Left cardiac atrium (tissue), 4 donors: ENCODE measurements at regions not wholly inside any gene's neighbourhood (a gene's known extent, or its start where the extent isn't known, plus 50 kb on each side); places are given as distances from the start of the nearest gene placed in this dataset.

Experiments used
- ATAC-seq, 2 donors: fragments of 200-7000 bp; cut with Tn5 transposase; one replicate each; pipeline ENCODE4 v1.9.1; 2020; ENCODE audit warnings: mild to moderate bottlenecking in 2 of 2, moderate library complexity in 2 of 2
- DNase-seq: peaks from one replicate; pipeline ENCODE4 v3.0.0-alpha.2; 2020
- intact Hi-C, 2 donors: fragments of 100-400 bp; cut with DNase I; formaldehyde crosslinking; loops; one replicate each; pipeline versions ENCODE4 v1.14.1 to v1.15.1; 2022 to 2023
- donor health status: DM: no; HTN: yes; CAD: no.
- donor health status: DM: no; HTN: yes; CAD: no; lungs with severe emphysema.
- donor health status: DM: yes; HTN: yes; CAD: no.
- donor health status: Dilated cardiomyopathy.

DNA sequence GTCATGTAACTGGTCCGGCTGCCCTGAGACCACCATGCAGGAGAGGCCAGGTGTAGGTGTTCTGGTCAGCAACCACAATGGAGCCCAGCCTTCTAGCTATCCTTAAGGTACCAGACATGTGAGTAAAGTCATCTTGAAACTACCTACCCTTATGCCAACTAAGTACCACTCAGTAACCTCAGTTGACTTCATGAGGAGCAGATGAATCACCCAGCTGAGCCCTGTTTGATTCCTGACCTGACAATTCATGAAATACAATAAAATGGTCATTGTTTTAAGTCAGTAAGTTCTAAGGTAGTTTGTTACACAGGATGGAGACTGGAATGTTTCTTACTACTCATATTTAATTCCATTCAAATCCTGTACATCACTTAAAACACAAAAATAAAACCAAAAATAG, 113.1 kb upstream of the LMO4 start:
- no peak for ATAC-seq
- intact Hi-C loops, result no loop called here
- DNase-seq, result no peak

DNA sequence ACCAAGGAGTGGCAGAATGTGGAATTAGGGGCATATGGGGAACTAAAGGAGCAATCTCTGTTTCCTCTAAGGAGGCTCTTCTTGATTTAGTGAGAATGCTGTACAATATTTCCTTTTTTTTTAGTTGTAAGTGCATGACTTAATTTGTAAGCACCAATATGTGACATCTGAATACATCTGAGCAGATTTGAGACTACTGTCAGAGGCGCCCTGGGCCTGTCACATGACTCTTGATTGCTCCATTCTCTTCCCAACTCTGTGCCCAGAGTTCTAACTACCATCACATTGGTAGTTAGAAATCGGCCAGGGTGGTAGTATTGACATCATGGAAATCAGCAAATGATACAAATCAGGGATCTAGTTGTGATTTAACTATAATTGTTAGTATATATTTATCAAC, 110.1 kb upstream of the LMO4 start:
- DNase-seq (no peak), ATAC-seq (no peak)
- intact Hi-C loops, result no loop called here

DNA sequence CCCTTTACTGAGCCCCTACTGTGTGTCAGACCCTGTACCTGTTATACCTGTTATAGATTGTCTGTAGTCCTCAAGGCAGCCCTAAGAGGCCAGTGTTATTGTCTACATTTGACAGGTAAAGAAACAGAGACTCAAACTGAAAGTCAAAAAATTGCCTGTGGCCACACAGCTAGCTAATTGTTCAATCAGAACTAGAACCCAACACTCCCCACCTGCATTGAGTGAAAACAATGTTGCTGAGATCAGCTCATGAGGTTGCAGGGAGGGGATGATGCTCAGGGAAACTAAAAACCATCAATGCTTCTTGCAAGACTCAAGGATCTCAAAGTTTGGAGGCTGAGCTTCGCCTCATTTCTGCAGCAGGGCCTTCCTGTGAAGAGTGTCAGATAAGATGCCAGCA, 109.5 kb upstream of the LMO4 start:
- ATAC-seq, result no peak
- intact Hi-C loops, result no loop called here
- no peak for DNase-seq

- no peak for DNase-seq
- peak; percentile 74 to 82 for ATAC-seq
- intact Hi-C loops, result no loop called here
Measured at GRCh38 chr1:87219626-87220025, 109.1 kb upstream of the LMO4 start.

DNA sequence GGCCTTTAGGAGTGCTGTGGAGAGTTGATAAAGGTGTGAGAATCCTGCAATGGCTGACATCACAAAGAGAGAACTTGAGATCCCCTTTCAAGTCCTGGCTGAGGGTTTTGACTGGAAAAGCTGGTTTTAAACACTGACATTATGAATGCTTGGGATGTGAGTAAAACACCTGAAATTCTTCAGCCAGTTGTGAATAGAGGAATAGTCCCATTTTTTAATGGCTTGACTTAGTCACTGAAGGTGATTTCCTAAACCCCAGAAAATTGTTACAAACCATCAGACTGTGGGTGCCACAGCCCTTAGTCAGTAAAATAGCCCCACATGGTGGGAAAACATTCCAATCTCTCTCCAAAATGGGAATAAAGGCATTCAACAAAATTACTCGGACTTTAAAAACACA, 107.7 kb upstream of the LMO4 start:
- intact Hi-C loops, result no loop called here

DNA sequence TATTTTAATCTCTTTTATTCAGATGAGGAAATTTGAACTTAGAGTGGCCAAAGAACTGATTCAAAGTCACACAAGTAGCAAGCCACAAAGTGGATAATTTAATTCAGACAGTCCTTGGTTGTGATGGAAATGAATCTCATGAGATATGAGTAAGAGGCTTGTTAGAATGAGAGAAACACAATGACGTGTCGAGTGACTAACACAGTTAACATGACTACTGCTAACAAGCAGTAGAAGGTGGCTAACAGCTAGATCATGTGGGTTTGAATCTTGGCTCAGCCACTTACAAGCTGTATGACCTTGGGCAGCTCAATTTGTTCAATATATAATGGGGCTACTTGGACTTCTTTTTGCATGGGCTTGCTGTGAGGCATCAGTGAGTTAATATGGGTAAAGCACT, 104.5 kb upstream of the LMO4 start:
- ATAC-seq (peak in 1 of 2 donors; percentile 55), DNase-seq (no peak)
- intact Hi-C loops, result no loop called here

More for the DNA sequence above, 107.7 kb upstream of the LMO4 start:
- DNase-seq, result no peak
- ATAC-seq, result no peak

GRCh38 chr1:87225171-87225570, 103.5 kb upstream of the LMO4 start:
- DNase-seq (no peak), ATAC-seq (no peak)
- intact Hi-C loops, result no loop called here

DNA sequence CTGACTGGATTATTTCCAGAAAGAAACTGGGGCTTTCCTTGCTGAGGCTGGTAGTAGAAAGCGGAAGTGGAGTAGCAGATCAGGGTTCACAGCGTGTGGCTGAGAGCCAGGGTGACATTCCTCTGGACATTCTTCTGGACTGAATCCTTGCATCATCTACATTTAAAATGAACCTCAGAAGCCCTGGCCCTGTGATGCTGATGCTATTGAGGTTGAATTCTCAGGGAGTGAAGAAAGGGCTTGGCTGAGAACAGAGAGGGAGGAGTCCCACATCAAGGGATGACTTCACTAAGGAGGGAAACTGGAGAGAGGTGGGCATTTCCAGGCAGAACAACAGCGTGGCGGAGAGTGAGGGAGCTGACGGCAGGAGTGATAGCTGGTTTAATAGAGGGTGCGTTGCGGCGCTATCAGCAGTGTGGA, 102.3 kb upstream of the LMO4 start:
- intact Hi-C loops, result no loop called here
- DNase-seq (peak; percentile 84), ATAC-seq (peak; percentile 88 to 96)

GRCh38 chr1:87227651-87228050, 101.0 kb upstream of the LMO4 start:
- DNase-seq, result no peak
- intact Hi-C loops, result no loop called here
- no peak for ATAC-seq

GRCh38 chr1:87230501-87230900, 98.2 kb upstream of the LMO4 start:
- no peak for ATAC-seq
- DNase-seq, result no peak
- intact Hi-C loops, result loop anchor here in 1 of 2 donors (2.0 kb wide), 1 partner anchor 44 kb away; no protein-coding TSS in a partner anchor

DNA sequence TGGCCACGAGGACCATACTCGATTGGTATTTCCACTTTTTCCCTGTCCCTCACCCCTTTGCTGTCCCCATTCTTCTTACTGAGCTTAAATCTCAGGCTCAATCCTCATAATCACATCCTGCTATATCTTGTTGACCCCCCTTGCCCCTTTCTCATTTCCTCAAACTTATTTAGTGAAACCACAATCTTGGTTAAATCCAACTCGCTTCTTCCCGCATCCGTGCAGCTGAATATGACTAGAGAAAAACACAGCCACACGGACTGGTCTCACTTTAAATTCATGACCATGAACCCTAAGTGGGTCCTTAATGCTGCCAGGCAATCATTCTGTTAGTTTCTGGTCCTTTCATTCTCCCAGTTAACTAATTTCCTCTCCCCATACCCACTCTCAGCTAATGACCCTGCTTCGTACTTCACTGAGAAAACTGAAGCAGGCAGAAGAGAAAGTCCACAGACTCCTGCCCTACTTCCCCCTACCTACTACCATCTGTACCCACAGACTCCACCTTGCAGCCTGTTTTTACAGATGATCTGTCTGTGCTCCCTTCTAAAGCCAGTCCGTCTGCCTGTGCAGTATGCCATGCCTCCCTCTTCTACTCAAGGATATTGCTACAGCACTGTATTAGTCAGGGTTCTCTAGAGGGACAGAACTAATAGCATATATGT, 96.8 kb upstream of the LMO4 start:
- ATAC-seq, result no peak
- no peak for DNase-seq
- intact Hi-C loops, result loop anchor here in 1 of 2 donors (2.0 kb wide), 1 partner anchor 43 kb away; no protein-coding TSS in a partner anchor

DNA sequence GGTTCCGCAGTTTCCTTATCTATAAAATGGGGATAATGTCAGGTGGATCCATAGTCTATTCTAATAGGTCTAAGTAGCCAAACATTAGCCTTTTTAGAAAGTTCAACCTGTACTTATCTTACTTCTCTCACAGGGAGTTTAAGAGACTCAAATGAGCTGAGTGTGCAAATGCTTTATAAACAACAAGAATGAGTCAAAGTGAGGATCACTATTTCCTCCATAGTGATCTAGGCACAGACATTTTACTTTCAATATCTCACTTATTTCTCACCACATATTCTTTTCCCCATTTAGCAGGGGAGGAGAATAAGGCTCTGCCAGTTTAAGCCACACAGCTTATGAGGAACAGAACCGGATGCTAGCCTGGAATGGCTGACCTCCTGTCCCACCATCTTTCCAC, 92.1 kb upstream of the LMO4 start:
- intact Hi-C loops, result no loop called here
- no peak for ATAC-seq
- DNase-seq, result no peak

- DNase-seq (no peak), ATAC-seq (no peak)
- intact Hi-C loops, result no loop called here
Measured at GRCh38 chr1:87239997-87240605, 88.6 kb upstream of the LMO4 start.

- DNase-seq (no peak), ATAC-seq (no peak)
- intact Hi-C loops, result no loop called here
Measured at GRCh38 chr1:87240661-87241285, 87.9 kb upstream of the LMO4 start.

DNA sequence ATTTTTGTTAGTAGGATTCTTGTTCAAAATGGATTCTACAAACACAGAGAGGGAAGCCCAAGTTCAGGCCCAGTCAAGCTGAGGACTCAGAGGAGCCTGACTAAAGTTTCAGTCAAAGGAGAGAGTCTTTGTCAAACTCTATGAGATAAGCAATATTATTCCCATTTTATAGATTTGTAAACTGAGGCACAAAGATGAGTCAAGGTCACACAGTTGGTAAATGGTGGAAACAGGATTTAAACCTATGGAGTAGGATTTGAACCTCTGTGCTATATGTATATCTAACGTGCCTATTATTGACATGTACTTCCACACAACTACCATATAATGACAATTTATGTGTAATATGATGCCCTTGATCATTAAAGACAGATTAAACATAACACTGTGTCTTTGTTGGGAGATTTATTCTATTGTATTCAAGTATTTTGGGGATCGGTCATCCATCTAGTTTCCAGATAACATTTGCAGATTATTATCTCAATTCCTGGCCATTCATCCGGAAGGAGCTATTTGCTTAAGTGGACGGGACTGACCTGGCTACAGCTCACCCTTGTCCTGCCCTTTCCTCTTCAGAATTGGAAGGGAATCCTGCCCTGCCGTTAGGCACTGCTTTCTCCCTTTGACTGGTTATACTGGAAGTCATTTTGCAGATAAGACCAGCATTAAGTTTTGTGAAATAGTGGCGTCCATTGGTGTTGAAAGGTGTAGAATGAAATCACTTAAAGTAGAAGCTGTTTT, 86.1 kb upstream of the LMO4 start:
- DNase-seq (no peak), ATAC-seq (no peak)
- intact Hi-C loops, result no loop called here

- intact Hi-C loops, result no loop called here
- ATAC-seq, result peak in 1 of 2 donors; percentile 77
- no peak for DNase-seq
Measured at GRCh38 chr1:87243573-87243972, 85.1 kb upstream of the LMO4 start.

DNA sequence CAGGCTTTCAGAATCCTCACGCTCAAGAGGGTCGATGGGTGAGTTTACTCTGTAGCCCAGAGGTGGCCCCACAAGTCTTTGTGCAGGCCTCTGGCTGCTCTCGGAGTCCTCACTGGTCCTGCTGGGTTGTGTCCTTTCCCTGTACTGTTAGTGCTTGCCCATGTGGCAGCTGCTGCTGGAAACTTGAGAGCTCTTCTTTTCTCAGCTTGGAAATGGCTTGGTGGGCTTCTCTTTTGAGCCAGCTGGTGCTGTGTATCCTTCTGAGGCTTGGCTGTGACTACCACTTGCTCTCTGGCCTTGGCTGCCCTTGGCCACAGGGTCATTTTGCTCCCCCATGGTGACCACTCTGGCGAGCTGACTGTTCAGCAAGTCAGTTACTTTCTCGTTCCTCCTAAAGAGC, 82.2 kb upstream of the LMO4 start:
- ATAC-seq (no peak), DNase-seq (no peak)
- intact Hi-C loops, result no loop called here

GRCh38 chr1:87249803-87250202, 78.9 kb upstream of the LMO4 start:
- DNase-seq (no peak), ATAC-seq (peak in 1 of 2 donors; percentile 49)
- intact Hi-C loops, result no loop called here

DNA sequence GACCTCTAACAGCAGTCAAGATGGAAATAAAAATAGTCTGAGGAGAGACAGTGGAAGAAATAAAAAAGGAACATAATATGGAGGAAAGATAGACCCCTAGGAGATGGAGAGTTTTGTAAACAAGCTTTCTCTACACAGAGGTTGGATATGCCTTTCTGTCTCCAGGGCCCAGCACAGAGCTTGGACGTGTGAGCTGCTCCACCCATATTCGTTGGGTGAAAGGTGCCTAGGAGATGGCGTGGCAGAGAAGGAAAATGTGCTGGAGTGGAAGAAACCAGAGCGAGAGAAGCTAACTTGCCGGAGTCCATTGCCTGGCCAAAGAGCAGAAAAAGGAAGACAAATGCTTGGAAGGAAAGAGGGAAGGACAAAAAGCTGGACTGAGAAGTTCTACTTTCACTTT, 78.3 kb upstream of the LMO4 start:
- DNase-seq, result no peak
- ATAC-seq, result no peak
- intact Hi-C loops, result no loop called here

DNA sequence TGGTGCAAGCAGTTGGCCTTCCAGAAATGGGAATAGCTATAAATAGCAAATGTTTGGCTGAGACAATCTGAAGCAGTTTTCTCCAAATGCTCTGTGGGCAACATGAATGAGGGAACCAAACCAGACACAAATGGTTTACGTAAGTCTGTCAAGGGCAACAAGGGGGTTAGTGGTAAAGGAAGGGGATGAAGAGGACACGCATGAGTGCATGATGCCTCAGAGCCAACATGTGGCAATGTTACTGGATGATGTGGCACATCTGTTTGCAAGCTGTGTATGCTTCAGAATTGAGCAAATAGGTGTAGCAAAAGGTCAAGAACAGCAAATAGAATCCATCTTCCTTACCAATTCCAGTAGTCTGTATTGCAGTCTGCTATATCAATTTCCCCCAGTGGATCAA, 76.3 kb upstream of the LMO4 start:
- ATAC-seq (no peak), DNase-seq (no peak)
- intact Hi-C loops, result no loop called here
